ENCODE measurements at regions not wholly inside any gene's neighbourhood (a gene's known extent, or its start where the extent isn't known, plus 50 kb on each side); places are given as distances from the start of the nearest gene placed in this dataset.

GRCh38 chr7:91814189-91814588 is 66.3 kb downstream of the MTERF1 start:
- no peak for TF ChIP-seq HCFC1 (IDR thresholded peaks at IDR 0.05; ENCODE audit: low read length)
- no peak for TF ChIP-seq EP300 (IDR thresholded peaks at IDR 0.05; ENCODE audit: borderline replicate concordance in 1 of 2, control insufficient read depth in 1 of 2, low read depth in 2 of 2, low read length in 2 of 2)
- no peak for TF ChIP-seq ZNF384 (IDR thresholded peaks at IDR 0.05; ENCODE audit: borderline replicate concordance, low read depth, low read length)
- no peak for TF ChIP-seq CTCF (IDR thresholded peaks at IDR 0.05 in 2 of 3, conservative IDR thresholded peaks at IDR 0.05 in 1 of 3; ENCODE audit: control insufficient read depth in 2 of 3, extremely low read depth in 1 of 3, insufficient read depth in 1 of 3, low read depth in 3 of 3, low read length in 3 of 3)
- no peak for TF ChIP-seq CEBPB (IDR thresholded peaks at IDR 0.05; ENCODE audit: borderline replicate concordance in 1 of 2, low read depth in 2 of 2, low read length in 2 of 2)
- TF ChIP-seq TCF12 (IDR thresholded peaks at IDR 0.05; ENCODE audit: low read depth, low read length), result no peak
- no peak for TF ChIP-seq HDGF (IDR thresholded peaks at IDR 0.05)
- TF ChIP-seq SMAD1 (IDR thresholded peaks at IDR 0.05; ENCODE audit: low read depth, partially characterized antibody), result no peak
- TF ChIP-seq NFIC (IDR thresholded peaks at IDR 0.05; ENCODE audit: low read depth, low read length), result no peak
- no peak for TF ChIP-seq ZBED1 (IDR thresholded peaks at IDR 0.05; ENCODE audit: borderline replicate concordance)
- Histone ChIP-seq H3K27ac (ENCODE audit: control insufficient read depth, insufficient read depth) (no peak overlapping the region), H3K36me3 (ENCODE audit: control insufficient read depth in 2 of 2, insufficient read depth in 2 of 2, low read length in 1 of 2) (no peaks in the 10 kb centered on the region), H3K9ac (ENCODE audit: control insufficient read depth, insufficient read depth, low read length) (no peak overlapping the region), H3K4me1 (ENCODE audit: control insufficient read depth, insufficient read depth, low read length) (no peaks in the 10 kb centered on the region), H2AFZ (ENCODE audit: control insufficient read depth, low read depth, low read length) (no peak overlapping the region), H3K4me2 (ENCODE audit: control insufficient read depth, insufficient read depth) (no peak overlapping the region), H3K4me3 (no peak overlapping the region), H4K20me1 (ENCODE audit: control insufficient read depth, insufficient read depth) (no peaks in the 10 kb centered on the region), H3K27me3 (replicated peaks in 1 of 2; ENCODE audit: control insufficient read depth in 2 of 2, insufficient read depth in 2 of 2, low read length in 1 of 2) (no peaks in the 10 kb centered on the region), H3K79me2 (ENCODE audit: control insufficient read depth, insufficient read depth, low read length) (no peaks in the 10 kb centered on the region), H3K9me3 (replicated peaks; ENCODE audit: control insufficient read depth, insufficient read depth, low read length) (no peaks in the 10 kb centered on the region)
- no peak for FAIRE-seq
- CTCF ChIA-PET, result interaction anchor here (1.8 kb wide), 1 partner anchor 15 kb away, joined by 5 read pairs; no protein-coding TSS in a partner anchor
- DNase-seq (ENCODE audit: low read depth, low spot score), result no peak
- in situ Hi-C loops (cut with MboI), result no loop called here
- RAD21 ChIA-PET (ENCODE audit: unreplicated experiment), result no interaction called here
- ATAC-seq, result peak; percentile 58
- BruUV-seq (replicated peaks), result no TSS peak
- SMC1A ChIA-PET (ENCODE audit: uncharacterized antibody, unreplicated experiment), result interaction anchor here (0.7 kb wide), 1 partner anchor 360 kb away, joined by 3 read pairs; no protein-coding TSS in a partner anchor
- WGBS (ENCODE audit: insufficient coverage, insufficient replicate concordance, low lambda C conversion rate, missing lambda C conversion rate), result 12% methylated on average over 1 of the region's 1 CpG
- POLR2A ChIA-PET, result no interaction called here
- intact Hi-C loops (cut with micrococcal nuclease; ENCODE audit: unreplicated experiment), result no loop called here
